A549 (cell line): ENCODE measurements at regions not wholly inside any gene's neighbourhood (a gene's known extent, or its start where the extent isn't known, plus 50 kb on each side); places are given as distances from the start of the nearest gene placed in this dataset.
A peak's percentile ranks its signal among the peaks of the same experiment; 100 is the strongest.

Experiments
- ATAC-seq, 2 experiments: fragments of 200-7000 bp in 1 of 2; fragments of >200 bp in 1 of 2; cut with Nextera tagmentation in 1 of 2; cut with Tn5 transposase in 1 of 2; 3 replicates each; pipeline versions ENCODE4 v1.8.0 to v1.9.1; 2018 to 2020; ENCODE audit warnings: mild to moderate bottlenecking in 1 of 2, moderate library complexity in 1 of 2
- CTCF ChIA-PET: fragments of 300-600 bp; sonication (Branson Sonifier 250); formaldehyde crosslinking; extraction: SDS; loops from one replicate; lab custom pipeline; 2021; ENCODE audit warnings: antibody characterized with exemption, inconsistent platforms; lab: Yijun Ruan, JAX
- POLR2A ChIA-PET: fragments of 350-600 bp; formaldehyde crosslinking; extraction: SDS; loops from one replicate; lab custom pipeline; 2021; ENCODE audit warnings: antibody characterized with exemption, inconsistent platforms; lab: Yijun Ruan, JAX
- DNase-seq, 2 experiments: peaks; one replicate each; pipeline versions ENCODE4 v3.0.0 to v3.0.0-alpha.2; 2011 to 2016; ENCODE audit warnings: low read depth in 1 of 2, low spot score in 1 of 2
- FAIRE-seq: peaks from 2 replicates; lab custom pipeline; 2011; peaks lifted over from hg19 to GRCh38; lab: Jason Lieb, UNC
- H3K27ac ChIP-seq, 2 experiments: fragments of >200 bp; sonication (Bioruptor Twin); formaldehyde crosslinking; 3 replicates each; pipeline ENCODE4 v1.5.1; 2016 to 2017
- H3K4me1 ChIP-seq: fragments of >200 bp; sonication (Bioruptor Twin); formaldehyde crosslinking; 3 replicates; pipeline ENCODE4 v1.6.1; 2016
- H3K4me2 ChIP-seq: fragments of >200 bp; sonication (Bioruptor Twin); formaldehyde crosslinking; 3 replicates; pipeline ENCODE4 v1.6.1; 2016
- H3K4me3 ChIP-seq: fragments of >200 bp; sonication (Bioruptor Twin); formaldehyde crosslinking; 3 replicates; pipeline ENCODE4 v1.5.1; 2016
- H3K9me3 ChIP-seq: fragments of >200 bp; sonication (Bioruptor Twin); formaldehyde crosslinking; 3 replicates; pipeline ENCODE4 v1.6.1; 2016
- ATOH8 ChIP-seq: fragments of 250-450 bp; sonication (Bioruptor Pico); IDR thresholded peaks from 2 replicates; pipeline ENCODE4 v1.5.0; 2020; ENCODE audit warnings: low read depth, mild to moderate bottlenecking, moderate library complexity
- BHLHE40 ChIP-seq: IDR thresholded peaks from 2 replicates; pipeline ENCODE4 v1.6.1; 2012; ENCODE audit warnings: low read depth, low read length, inconsistent platforms
- CHD4 ChIP-seq: fragments of 200-600 bp; sonication (generic); IDR thresholded peaks from 2 replicates; pipeline ENCODE4 v1.6.1; 2016; ENCODE audit warnings: antibody characterized with exemption, mild to moderate bottlenecking, borderline replicate concordance
- CTCF ChIP-seq: fragments of >200 bp; sonication (Bioruptor Twin); formaldehyde crosslinking; IDR thresholded peaks from 3 replicates; pipeline ENCODE4 v1.5.1; 2016
- ELK1 ChIP-seq: fragments of 150-350 bp; IDR thresholded peaks from 2 replicates; pipeline ENCODE4 v1.6.1; 2014; ENCODE audit warnings: low read depth, mild to moderate bottlenecking, low read length
- EP300 ChIP-seq, 2 experiments: fragments of >200 bp; sonication (Bioruptor Twin); formaldehyde crosslinking; IDR thresholded peaks; 2 replicates in 1 of 2; 3 replicates in 1 of 2; pipeline ENCODE4 v1.6.1; 2016 to 2017
- ESRRA ChIP-seq: fragments of 150-350 bp; IDR thresholded peaks from 2 replicates; pipeline ENCODE4 v1.6.1; 2014; ENCODE audit warnings: mild to moderate bottlenecking, low read length, borderline replicate concordance
- HEYL ChIP-seq: fragments of 250-450 bp; sonication (Bioruptor Pico); IDR thresholded peaks from 2 replicates; pipeline ENCODE4 v1.8.0; 2021; ENCODE audit warnings: mild to moderate bottlenecking, moderate library complexity
- HOXB5 ChIP-seq: fragments of 250-450 bp; sonication (Bioruptor Pico); IDR thresholded peaks from 2 replicates; pipeline ENCODE4 v1.5.0; 2020; ENCODE audit warnings: mild to moderate bottlenecking, moderate library complexity
- KDM1A ChIP-seq: fragments of 200-600 bp; sonication (generic); IDR thresholded peaks from 2 replicates; pipeline ENCODE4 v1.6.1; 2016; ENCODE audit warnings: low read depth, mild to moderate bottlenecking
- MYC ChIP-seq: IDR thresholded peaks from 2 replicates; pipeline ENCODE4 v1.6.1; 2012; ENCODE audit warnings: mild to moderate bottlenecking, inconsistent platforms, low read length, improper control_type of control experiment, borderline replicate concordance
- NPAS2 ChIP-seq: fragments of 250-450 bp; sonication (Bioruptor Pico); IDR thresholded peaks from 2 replicates; pipeline ENCODE4 v1.8.0; 2022; ENCODE audit warnings: mild to moderate bottlenecking, moderate library complexity, borderline replicate concordance
- PHF8 ChIP-seq: fragments of 200-600 bp; sonication (generic); IDR thresholded peaks from 2 replicates; pipeline ENCODE4 v1.6.1; 2016; ENCODE audit warnings: low read depth, mild to moderate bottlenecking, antibody characterized with exemption, moderate library complexity, borderline replicate concordance
- RAD21 ChIP-seq, 2 experiments: fragments of >200 bp in 1 of 2; sonication (Bioruptor Twin) in 1 of 2; formaldehyde crosslinking in 1 of 2; IDR thresholded peaks in 1 of 2; conservative IDR thresholded peaks in 1 of 2; 2 replicates in 1 of 2; 3 replicates in 1 of 2; pipeline ENCODE4 v1.6.1; 2012 to 2018; ENCODE audit warnings: inconsistent platforms in 1 of 2
- RARB ChIP-seq: fragments of 250-450 bp; sonication (Bioruptor Pico); IDR thresholded peaks from 2 replicates; pipeline ENCODE4 v1.8.0; 2021; ENCODE audit warnings: mild to moderate bottlenecking, moderate library complexity
- RCOR1 ChIP-seq: fragments of 150-350 bp; IDR thresholded peaks from 2 replicates; pipeline ENCODE4 v1.6.1; 2014; ENCODE audit warnings: antibody characterized with exemption, low read length, low read depth
- REST ChIP-seq: fragments of 200-600 bp; sonication (generic); IDR thresholded peaks from 2 replicates; pipeline ENCODE4 v1.6.1; 2016; ENCODE audit warnings: antibody characterized with exemption, mild to moderate bottlenecking, moderate library complexity
- USF2 ChIP-seq: fragments of 450-650 bp; IDR thresholded peaks from 2 replicates; pipeline ENCODE4 v1.6.1; 2014; ENCODE audit warnings: antibody characterized with exemption
- ZFP36 ChIP-seq: fragments of 450-650 bp; IDR thresholded peaks from 2 replicates; pipeline ENCODE4 v1.6.1; 2014; ENCODE audit warnings: borderline replicate concordance; ENCODE audit not compliant: partially characterized antibody
- ZNF302 ChIP-seq: fragments of 250-450 bp; sonication (Bioruptor Pico); IDR thresholded peaks from 2 replicates; pipeline ENCODE4 v1.9.0; 2021; ENCODE audit warnings: inconsistent platforms, mild to moderate bottlenecking, moderate library complexity
- WGBS: methylation state at CpG from one replicate; pipeline ENCODE4 v1.1.6; 2017; ENCODE audit errors: missing lambda C conversion rate; 5-methylcytosine and 5-hydroxymethylcytosine counted together

- FAIRE-seq: no peak
Measured at GRCh38 chr11:131207901-131208300, 162.5 kb upstream of the NTM start.

GRCh38 chr11:131217313-131218310 is 152.8 kb upstream of the NTM start:
- no peak for FAIRE-seq
- Histone ChIP-seq H3K4me3 (no peak overlapping the region), H3K4me2 (no peak overlapping the region), H3K4me1 (no peaks in the 10 kb centered on the region), H3K27ac (no peak overlapping the region), H3K9me3 (no peaks in the 10 kb centered on the region)
- WGBS: 3% methylated on average over 8 of the region's 8 CpGs
- ATAC-seq: peak in 1 of 2 experiments; percentile 35; a peak in 1 of 6 replicates
- CTCF ChIA-PET: interaction anchor here (1.4 to 1.7 kb wide), 2 partner anchors 150 to 153 kb away, joined by 5 to 7 read pairs; no protein-coding TSS in a partner anchor
- DNase-seq: peak in 1 of 2 experiments; percentile 1
- POLR2A ChIA-PET: no interaction called here
- TF ChIP-seq HEYL (CRISPR knock-in tag) (no peak), RARB (CRISPR knock-in tag) (no peak), PHF8 (no peak), RAD21 (conservative IDR thresholded peaks at IDR 0.05 in 1 of 2, IDR thresholded peaks at IDR 0.05 in 1 of 2) (peak in 1 of 2 experiments; percentile 25; a peak in 2 of 5 replicates), REST (no peak), ESRRA (no peak), MYC (no peak), CTCF (0 out of 3 replicates have a peak, but pooled peaks have one; percentile 9)

More at GRCh38 chr11:131207901-131208300, 162.5 kb upstream of the NTM start:
- Histone ChIP-seq H3K9me3 (no peaks in the 10 kb centered on the region), H3K4me1 (no peaks in the 10 kb centered on the region), H3K27ac (no peak overlapping the region), H3K4me2 (no peak overlapping the region), H3K4me3 (no peak overlapping the region)
- ATAC-seq (no peak), DNase-seq (no peak)
- no peak for TF ChIP-seq RCOR1
- TF ChIP-seq NPAS2 (CRISPR knock-in tag): no peak
- TF ChIP-seq EP300 (IDR thresholded peaks at IDR 0.05): no peak
- no peak for TF ChIP-seq HOXB5 (CRISPR knock-in tag)
- no peak for TF ChIP-seq USF2
- no peak for TF ChIP-seq KDM1A
- TF ChIP-seq ESRRA: no peak
- no peak for TF ChIP-seq CHD4
- TF ChIP-seq ZFP36: no peak
- no peak for TF ChIP-seq BHLHE40
- TF ChIP-seq ZNF302 (CRISPR knock-in tag): no peak
- no peak for TF ChIP-seq ATOH8 (CRISPR knock-in tag)
- TF ChIP-seq ELK1: no peak
- no peak for TF ChIP-seq CTCF
- ChIA-PET CTCF (no interaction called here), POLR2A (no interaction called here)
- 13% methylated on average over 6 of the region's 6 CpGs for WGBS
